SK-N-SH treated with all-trans-retinoic acid at 6 μM for 48 hours (cell line): ENCODE measurements at regions not wholly inside any gene's neighbourhood (a gene's known extent, or its start where the extent isn't known, plus 50 kb on each side); places are given as distances from the start of the nearest gene placed in this dataset.

ENCODE experiments used
- BACH2 ChIP-seq: fragments of 250-450 bp; sonication (Bioruptor Pico); IDR thresholded peaks from 2 replicates; pipeline ENCODE4 v1.9.0; 2021; ENCODE audit warnings: mild to moderate bottlenecking, borderline replicate concordance
- GLIS3 ChIP-seq: fragments of 250-450 bp; sonication (Bioruptor Pico); IDR thresholded peaks from 2 replicates; pipeline ENCODE4 v1.5.0; 2020; ENCODE audit warnings: mild to moderate bottlenecking, moderate library complexity
- OSR1 ChIP-seq: fragments of 250-450 bp; sonication (Bioruptor Pico); IDR thresholded peaks from 2 replicates; pipeline ENCODE4 v1.8.0; 2022; ENCODE audit warnings: moderate library complexity, mild to moderate bottlenecking, inconsistent platforms
- RARB ChIP-seq: fragments of 250-450 bp; sonication (Bioruptor Pico); IDR thresholded peaks from 2 replicates; pipeline ENCODE4 v1.8.0; 2021; ENCODE audit warnings: mild to moderate bottlenecking, moderate library complexity
- SNAI2 ChIP-seq: fragments of 250-450 bp; sonication (Bioruptor Pico); IDR thresholded peaks from 2 replicates; pipeline ENCODE4 v1.5.0; 2020; ENCODE audit warnings: mild to moderate bottlenecking, moderate library complexity
- TOX ChIP-seq: fragments of 250-450 bp; sonication (Bioruptor Pico); IDR thresholded peaks from 2 replicates; pipeline ENCODE4 v1.8.0; 2021; ENCODE audit warnings: mild to moderate bottlenecking, moderate library complexity, borderline replicate concordance
- TSHZ2 ChIP-seq: fragments of 250-450 bp; sonication (Bioruptor Pico); IDR thresholded peaks from 2 replicates; pipeline ENCODE4 v1.5.0; 2020; ENCODE audit warnings: mild to moderate bottlenecking, moderate library complexity
- ZC3H10 ChIP-seq: fragments of 250-450 bp; sonication (Bioruptor Pico); IDR thresholded peaks from 2 replicates; pipeline ENCODE4 v1.5.1; 2021; ENCODE audit warnings: mild to moderate bottlenecking, moderate library complexity
- ZNF70 ChIP-seq: fragments of 450-650 bp; formaldehyde crosslinking; IDR thresholded peaks from 2 replicates; pipeline ENCODE4 v1.5.0; 2020; ENCODE audit warnings: mild to moderate bottlenecking, moderate library complexity
- TF ChIP-seq, protein P1 (sequence below): fragments of 250-450 bp; sonication (Bioruptor Pico); IDR thresholded peaks from 2 replicates; pipeline ENCODE4 v1.8.0; 2020; ENCODE audit warnings: mild to moderate bottlenecking, moderate library complexity, borderline replicate concordance
- TF ChIP-seq, protein P2 (sequence below): fragments of 250-450 bp; sonication (Bioruptor Pico); IDR thresholded peaks from 2 replicates; pipeline ENCODE4 v1.8.0; 2021; ENCODE audit warnings: low read depth, mild to moderate bottlenecking, moderate library complexity, borderline replicate concordance
- TF ChIP-seq, protein P3 (sequence below): fragments of 250-450 bp; sonication (Bioruptor Pico); IDR thresholded peaks from 2 replicates; pipeline ENCODE4 v1.5.1; 2021; ENCODE audit warnings: mild to moderate bottlenecking, moderate library complexity

DNA sequence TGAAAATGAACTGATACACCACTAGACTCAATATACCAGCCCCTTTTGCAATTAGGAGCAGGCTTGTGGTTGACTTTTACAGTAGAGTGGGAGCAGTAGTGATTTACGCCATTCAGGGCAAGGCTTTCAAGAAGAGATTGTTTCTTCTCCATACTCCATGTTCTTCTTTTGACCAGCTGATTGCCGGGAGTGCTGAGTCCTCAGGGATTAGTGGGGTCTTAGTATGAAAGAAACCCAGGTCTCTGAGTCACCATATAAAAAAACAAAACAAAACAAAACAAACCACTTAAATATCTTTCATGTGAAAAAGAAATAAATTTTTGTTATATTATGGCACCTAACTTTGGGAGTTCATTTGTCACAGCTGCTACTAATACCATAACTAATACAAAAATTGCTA lies 465.6 kb upstream of the TRIB2 start:
- TF ChIP-seq BACH2 (CRISPR knock-in tag) (no peak), ZNF70 (no peak), TSHZ2 (CRISPR knock-in tag) (no peak), SNAI2 (CRISPR knock-in tag) (no peak), RARB (no peak), OSR1 (CRISPR knock-in tag) (no peak), GLIS3 (no peak), ZC3H10 (CRISPR knock-in tag) (no peak), TOX (CRISPR knock-in tag) (no peak)
- TF ChIP-seq, protein P1, sequence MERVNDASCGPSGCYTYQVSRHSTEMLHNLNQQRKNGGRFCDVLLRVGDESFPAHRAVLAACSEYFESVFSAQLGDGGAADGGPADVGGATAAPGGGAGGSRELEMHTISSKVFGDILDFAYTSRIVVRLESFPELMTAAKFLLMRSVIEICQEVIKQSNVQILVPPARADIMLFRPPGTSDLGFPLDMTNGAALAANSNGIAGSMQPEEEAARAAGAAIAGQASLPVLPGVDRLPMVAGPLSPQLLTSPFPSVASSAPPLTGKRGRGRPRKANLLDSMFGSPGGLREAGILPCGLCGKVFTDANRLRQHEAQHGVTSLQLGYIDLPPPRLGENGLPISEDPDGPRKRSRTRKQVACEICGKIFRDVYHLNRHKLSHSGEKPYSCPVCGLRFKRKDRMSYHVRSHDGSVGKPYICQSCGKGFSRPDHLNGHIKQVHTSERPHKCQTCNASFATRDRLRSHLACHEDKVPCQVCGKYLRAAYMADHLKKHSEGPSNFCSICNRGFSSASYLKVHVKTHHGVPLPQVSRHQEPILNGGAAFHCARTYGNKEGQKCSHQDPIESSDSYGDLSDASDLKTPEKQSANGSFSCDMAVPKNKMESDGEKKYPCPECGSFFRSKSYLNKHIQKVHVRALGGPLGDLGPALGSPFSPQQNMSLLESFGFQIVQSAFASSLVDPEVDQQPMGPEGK (CRISPR knock-in tag): no peak
- TF ChIP-seq, protein P2, sequence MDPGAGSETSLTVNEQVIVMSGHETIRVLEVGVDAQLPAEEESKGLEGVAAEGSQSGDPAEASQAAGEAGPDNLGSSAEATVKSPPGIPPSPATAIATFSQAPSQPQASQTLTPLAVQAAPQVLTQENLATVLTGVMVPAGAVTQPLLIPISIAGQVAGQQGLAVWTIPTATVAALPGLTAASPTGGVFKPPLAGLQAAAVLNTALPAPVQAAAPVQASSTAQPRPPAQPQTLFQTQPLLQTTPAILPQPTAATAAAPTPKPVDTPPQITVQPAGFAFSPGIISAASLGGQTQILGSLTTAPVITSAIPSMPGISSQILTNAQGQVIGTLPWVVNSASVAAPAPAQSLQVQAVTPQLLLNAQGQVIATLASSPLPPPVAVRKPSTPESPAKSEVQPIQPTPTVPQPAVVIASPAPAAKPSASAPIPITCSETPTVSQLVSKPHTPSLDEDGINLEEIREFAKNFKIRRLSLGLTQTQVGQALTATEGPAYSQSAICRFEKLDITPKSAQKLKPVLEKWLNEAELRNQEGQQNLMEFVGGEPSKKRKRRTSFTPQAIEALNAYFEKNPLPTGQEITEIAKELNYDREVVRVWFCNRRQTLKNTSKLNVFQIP (CRISPR knock-in tag): no peak
- TF ChIP-seq, protein P3, sequence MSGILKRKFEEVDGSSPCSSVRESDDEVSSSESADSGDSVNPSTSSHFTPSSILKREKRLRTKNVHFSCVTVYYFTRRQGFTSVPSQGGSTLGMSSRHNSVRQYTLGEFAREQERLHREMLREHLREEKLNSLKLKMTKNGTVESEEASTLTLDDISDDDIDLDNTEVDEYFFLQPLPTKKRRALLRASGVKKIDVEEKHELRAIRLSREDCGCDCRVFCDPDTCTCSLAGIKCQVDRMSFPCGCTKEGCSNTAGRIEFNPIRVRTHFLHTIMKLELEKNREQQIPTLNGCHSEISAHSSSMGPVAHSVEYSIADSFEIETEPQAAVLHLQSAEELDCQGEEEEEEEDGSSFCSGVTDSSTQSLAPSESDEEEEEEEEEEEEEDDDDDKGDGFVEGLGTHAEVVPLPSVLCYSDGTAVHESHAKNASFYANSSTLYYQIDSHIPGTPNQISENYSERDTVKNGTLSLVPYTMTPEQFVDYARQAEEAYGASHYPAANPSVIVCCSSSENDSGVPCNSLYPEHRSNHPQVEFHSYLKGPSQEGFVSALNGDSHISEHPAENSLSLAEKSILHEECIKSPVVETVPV (CRISPR knock-in tag): no peak
